SK-N-SH treated with all-trans-retinoic acid at 6 μM for 48 hours (cell line): ENCODE measurements at regions not wholly inside any gene's neighbourhood (a gene's known extent, or its start where the extent isn't known, plus 50 kb on each side); places are given as distances from the start of the nearest gene placed in this dataset.

Experiments
- ATAC-seq: fragments of 200-7000 bp; cut with Tn5 transposase; 3 replicates; pipeline ENCODE4 v1.9.1; 2020; ENCODE audit warnings: mild to moderate bottlenecking, moderate library complexity
- ARNTL ChIP-seq: fragments of 450-650 bp; formaldehyde crosslinking; IDR thresholded peaks from 2 replicates; pipeline ENCODE4 v1.5.0; 2020; ENCODE audit warnings: low read depth, mild to moderate bottlenecking, moderate library complexity, borderline replicate concordance
- BACH2 ChIP-seq: fragments of 250-450 bp; sonication (Bioruptor Pico); IDR thresholded peaks from 2 replicates; pipeline ENCODE4 v1.9.0; 2021; ENCODE audit warnings: mild to moderate bottlenecking, borderline replicate concordance
- CREB5 ChIP-seq: fragments of 250-450 bp; sonication (Bioruptor Pico); IDR thresholded peaks from 2 replicates; pipeline ENCODE4 v1.5.1; 2020; ENCODE audit warnings: low read depth, mild to moderate bottlenecking, moderate library complexity
- CSDC2 ChIP-seq: fragments of 250-450 bp; sonication (Bioruptor Pico); IDR thresholded peaks from 2 replicates; pipeline ENCODE4 v1.5.0; 2020; ENCODE audit warnings: mild to moderate bottlenecking, moderate library complexity
- ESRRG ChIP-seq: fragments of 250-450 bp; sonication (Bioruptor Pico); IDR thresholded peaks from 2 replicates; pipeline ENCODE4 v1.6.1; 2021; ENCODE audit warnings: mild to moderate bottlenecking
- GLIS3 ChIP-seq: fragments of 250-450 bp; sonication (Bioruptor Pico); IDR thresholded peaks from 2 replicates; pipeline ENCODE4 v1.5.0; 2020; ENCODE audit warnings: mild to moderate bottlenecking, moderate library complexity
- ISL1 ChIP-seq: fragments of 250-450 bp; sonication (Bioruptor Pico); IDR thresholded peaks from 2 replicates; pipeline ENCODE4 v2.1.2; 2022; ENCODE audit warnings: mild to moderate bottlenecking, moderate library complexity
- OSR1 ChIP-seq: fragments of 250-450 bp; sonication (Bioruptor Pico); IDR thresholded peaks from 2 replicates; pipeline ENCODE4 v1.8.0; 2022; ENCODE audit warnings: moderate library complexity, mild to moderate bottlenecking, inconsistent platforms
- PATZ1 ChIP-seq: fragments of 250-450 bp; sonication (Bioruptor Pico); IDR thresholded peaks from 2 replicates; pipeline ENCODE4 v1.8.0; 2020; ENCODE audit warnings: mild to moderate bottlenecking, moderate library complexity, borderline replicate concordance
- POU6F1 ChIP-seq: fragments of 250-450 bp; sonication (Bioruptor Pico); IDR thresholded peaks from 2 replicates; pipeline ENCODE4 v1.8.0; 2021; ENCODE audit warnings: low read depth, mild to moderate bottlenecking, moderate library complexity, borderline replicate concordance
- PPARA ChIP-seq: fragments of 250-450 bp; sonication (Bioruptor Pico); IDR thresholded peaks from 2 replicates; pipeline ENCODE4 v1.5.0; 2020; ENCODE audit warnings: mild to moderate bottlenecking, borderline replicate concordance
- RARB ChIP-seq: fragments of 250-450 bp; sonication (Bioruptor Pico); IDR thresholded peaks from 2 replicates; pipeline ENCODE4 v1.8.0; 2021; ENCODE audit warnings: mild to moderate bottlenecking, moderate library complexity
- SNAI2 ChIP-seq: fragments of 250-450 bp; sonication (Bioruptor Pico); IDR thresholded peaks from 2 replicates; pipeline ENCODE4 v1.5.0; 2020; ENCODE audit warnings: mild to moderate bottlenecking, moderate library complexity
- TCF4 ChIP-seq: fragments of 250-450 bp; sonication (Bioruptor Pico); IDR thresholded peaks from 2 replicates; pipeline ENCODE4 v1.8.0; 2021; ENCODE audit warnings: mild to moderate bottlenecking, moderate library complexity, borderline replicate concordance
- ZC3H10 ChIP-seq: fragments of 250-450 bp; sonication (Bioruptor Pico); IDR thresholded peaks from 2 replicates; pipeline ENCODE4 v1.5.1; 2021; ENCODE audit warnings: mild to moderate bottlenecking, moderate library complexity
- ZFP3 ChIP-seq: fragments of 250-450 bp; sonication (Bioruptor Pico); IDR thresholded peaks from 2 replicates; pipeline ENCODE4 v1.5.0; 2020; ENCODE audit warnings: mild to moderate bottlenecking, moderate library complexity
- ZFP30 ChIP-seq: fragments of 450-650 bp; formaldehyde crosslinking; IDR thresholded peaks from 2 replicates; pipeline ENCODE4 v1.5.0; 2022; ENCODE audit warnings: mild to moderate bottlenecking, moderate library complexity
- ZNF565 ChIP-seq: fragments of 450-650 bp; formaldehyde crosslinking; conservative IDR thresholded peaks from 2 replicates; pipeline ENCODE4 v1.5.0; 2020; ENCODE audit warnings: low read depth, mild to moderate bottlenecking, moderate library complexity
- ZNF70 ChIP-seq: fragments of 450-650 bp; formaldehyde crosslinking; IDR thresholded peaks from 2 replicates; pipeline ENCODE4 v1.5.0; 2020; ENCODE audit warnings: mild to moderate bottlenecking, moderate library complexity
- ZNF8 ChIP-seq: fragments of 450-650 bp; formaldehyde crosslinking; IDR thresholded peaks from 2 replicates; pipeline ENCODE4 v1.5.0; 2020; ENCODE audit warnings: mild to moderate bottlenecking, moderate library complexity
- TF ChIP-seq, protein P1 (sequence below): fragments of 250-450 bp; sonication (Bioruptor Pico); IDR thresholded peaks from 2 replicates; pipeline ENCODE4 v1.5.1; 2021; ENCODE audit warnings: mild to moderate bottlenecking, moderate library complexity

DNA sequence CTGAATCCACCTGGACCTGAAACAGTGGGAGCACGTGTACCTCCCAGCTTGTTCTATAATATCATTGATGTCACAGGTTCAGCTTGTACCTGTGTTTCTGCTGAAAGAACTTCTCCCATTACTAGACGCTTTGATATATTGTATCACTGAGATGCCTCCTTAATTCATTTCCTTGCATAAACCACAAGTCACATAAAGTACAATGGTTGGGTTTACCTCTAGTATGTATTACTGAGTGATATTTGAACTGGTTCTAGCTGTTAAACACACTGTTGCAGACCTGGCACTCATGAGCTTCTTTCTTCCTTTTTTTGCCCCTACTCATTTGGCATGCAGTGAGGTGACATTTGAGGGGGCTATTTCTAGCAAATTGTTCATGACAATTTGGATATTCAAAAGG lies 106.6 kb upstream of the KLF14 start:
- no peak for ATAC-seq
- TF ChIP-seq POU6F1 = no peak
- no peak for TF ChIP-seq SNAI2 (CRISPR knock-in tag)
- no peak for TF ChIP-seq ZNF565 (CRISPR knock-in tag)
- no peak for TF ChIP-seq TCF4 (CRISPR knock-in tag)
- TF ChIP-seq RARB (CRISPR knock-in tag) = no peak
- TF ChIP-seq ZNF70 (CRISPR knock-in tag) = no peak
- no peak for TF ChIP-seq ZFP30 (CRISPR knock-in tag)
- TF ChIP-seq OSR1 (CRISPR knock-in tag) = no peak
- no peak for TF ChIP-seq CSDC2 (CRISPR knock-in tag)
- TF ChIP-seq GLIS3 (CRISPR knock-in tag) = no peak
- TF ChIP-seq CREB5 (CRISPR knock-in tag) = no peak
- no peak for TF ChIP-seq ZFP3

- TF ChIP-seq TCF4 (CRISPR knock-in tag) (no peak), CREB5 (CRISPR knock-in tag) (no peak), ISL1 (CRISPR knock-in tag) (no peak), PPARA (CRISPR knock-in tag) (no peak), ARNTL (no peak), ZNF70 (CRISPR knock-in tag) (no peak), GLIS3 (CRISPR knock-in tag) (no peak), BACH2 (CRISPR knock-in tag) (no peak), RARB (CRISPR knock-in tag) (no peak), POU6F1 (no peak), SNAI2 (CRISPR knock-in tag) (no peak), ZNF8 (no peak), OSR1 (CRISPR knock-in tag) (no peak)
- TF ChIP-seq, protein P1, sequence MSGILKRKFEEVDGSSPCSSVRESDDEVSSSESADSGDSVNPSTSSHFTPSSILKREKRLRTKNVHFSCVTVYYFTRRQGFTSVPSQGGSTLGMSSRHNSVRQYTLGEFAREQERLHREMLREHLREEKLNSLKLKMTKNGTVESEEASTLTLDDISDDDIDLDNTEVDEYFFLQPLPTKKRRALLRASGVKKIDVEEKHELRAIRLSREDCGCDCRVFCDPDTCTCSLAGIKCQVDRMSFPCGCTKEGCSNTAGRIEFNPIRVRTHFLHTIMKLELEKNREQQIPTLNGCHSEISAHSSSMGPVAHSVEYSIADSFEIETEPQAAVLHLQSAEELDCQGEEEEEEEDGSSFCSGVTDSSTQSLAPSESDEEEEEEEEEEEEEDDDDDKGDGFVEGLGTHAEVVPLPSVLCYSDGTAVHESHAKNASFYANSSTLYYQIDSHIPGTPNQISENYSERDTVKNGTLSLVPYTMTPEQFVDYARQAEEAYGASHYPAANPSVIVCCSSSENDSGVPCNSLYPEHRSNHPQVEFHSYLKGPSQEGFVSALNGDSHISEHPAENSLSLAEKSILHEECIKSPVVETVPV (CRISPR knock-in tag) = no peak
- ATAC-seq = no peak
Measured at GRCh38 chr7:130841416-130841815, 107.4 kb upstream of the KLF14 start.

DNA sequence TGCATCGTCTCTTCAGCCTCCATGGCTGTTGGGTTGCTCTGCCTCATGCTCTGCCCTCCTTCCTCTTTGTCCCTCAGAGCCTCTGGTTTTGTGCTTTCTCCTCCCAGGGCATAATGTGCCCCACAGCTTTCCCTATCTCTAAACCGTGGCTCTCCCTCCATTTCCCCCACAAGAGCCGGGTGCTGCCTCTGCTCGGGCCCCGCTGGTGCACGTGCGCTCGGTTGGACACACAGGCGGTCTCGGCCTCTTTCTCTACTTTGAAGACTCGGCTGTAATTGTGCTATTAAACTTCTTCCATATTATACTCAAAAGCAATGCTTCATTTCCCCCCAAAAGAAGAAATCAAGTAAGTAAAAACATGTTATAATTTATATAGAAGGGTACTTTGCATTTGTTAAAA lies 109.7 kb upstream of the KLF14 start:
- ATAC-seq = no peak
- TF ChIP-seq ESRRG (CRISPR knock-in tag) = no peak

- no peak for ATAC-seq
- TF ChIP-seq ESRRG (CRISPR knock-in tag) (no peak), BACH2 (CRISPR knock-in tag) (no peak), ISL1 (CRISPR knock-in tag) (no peak), POU6F1 (no peak), PATZ1 (CRISPR knock-in tag) (no peak), CSDC2 (CRISPR knock-in tag) (no peak), ZC3H10 (CRISPR knock-in tag) (no peak), ZFP30 (CRISPR knock-in tag) (no peak), PPARA (CRISPR knock-in tag) (no peak), ZNF8 (no peak), ARNTL (no peak)
- TF ChIP-seq, protein P1 (CRISPR knock-in tag) = no peak
Measured at GRCh38 chr7:130844811-130845580, 111.0 kb upstream of the KLF14 start.
